Stimulated activated naive CD8-positive, alpha-beta T cell treated with anti-CD3 and anti-CD28 coated beads, Interleukin-15, Interleukin-2, amounts not matched to agents 100 ng/mL and 50 ng/mL, for 24 hours (primary cell): ENCODE measurements at regions not wholly inside any gene's neighbourhood (a gene's known extent, or its start where the extent isn't known, plus 50 kb on each side); places are given as distances from the start of the nearest gene placed in this dataset.

Source experiments
- H3K27ac Mint-ChIP-seq: one replicate; pipeline ENCODE4 v1.8.0; 2021; ENCODE audit warnings: mild to moderate bottlenecking, mixed read lengths
- H3K27me3 Mint-ChIP-seq: one replicate; pipeline ENCODE4 v1.8.0; 2021; ENCODE audit warnings: mixed read lengths
- H3K36me3 Mint-ChIP-seq: one replicate; pipeline ENCODE4 v1.8.0; 2021; ENCODE audit warnings: low read depth, mixed read lengths
- H3K4me1 Mint-ChIP-seq: one replicate; pipeline ENCODE4 v1.8.0; 2021; ENCODE audit warnings: low read depth, mixed read lengths
- H3K4me3 Mint-ChIP-seq: one replicate; pipeline ENCODE4 v1.8.0; 2021; ENCODE audit warnings: mild to moderate bottlenecking, mixed read lengths
- H3K9me3 Mint-ChIP-seq: one replicate; pipeline ENCODE4 v1.8.0; 2021; ENCODE audit warnings: mixed read lengths

DNA sequence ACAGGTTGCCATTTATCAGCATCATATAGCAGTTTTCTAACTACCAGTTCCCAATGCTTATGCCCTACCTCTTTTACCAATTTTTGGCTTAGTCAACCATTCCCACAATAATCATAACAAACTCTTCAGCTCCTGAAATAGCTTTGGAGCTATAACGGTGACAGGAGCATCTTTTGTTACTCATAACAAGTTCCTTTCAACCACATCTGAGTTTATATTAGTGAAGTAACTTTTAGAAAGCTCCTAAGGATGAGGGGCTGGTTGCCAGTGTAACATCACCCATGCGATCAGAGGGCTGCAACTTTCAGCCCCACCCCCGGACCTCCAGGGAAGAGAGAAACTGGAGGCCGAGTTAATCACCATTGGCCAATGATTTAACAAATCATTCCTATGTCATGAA, 495.3 kb upstream of the RASGRP1 start:
- Mint-ChIP-seq H3K4me1 (no peaks in the 10 kb centered on the region), H3K27ac (no peak overlapping the region), H3K9me3 (no peaks in the 10 kb centered on the region), H3K4me3 (no peak overlapping the region), H3K36me3 (no peaks in the 10 kb centered on the region), H3K27me3 (peaks cover 8% of the 10 kb centered on the region)

DNA sequence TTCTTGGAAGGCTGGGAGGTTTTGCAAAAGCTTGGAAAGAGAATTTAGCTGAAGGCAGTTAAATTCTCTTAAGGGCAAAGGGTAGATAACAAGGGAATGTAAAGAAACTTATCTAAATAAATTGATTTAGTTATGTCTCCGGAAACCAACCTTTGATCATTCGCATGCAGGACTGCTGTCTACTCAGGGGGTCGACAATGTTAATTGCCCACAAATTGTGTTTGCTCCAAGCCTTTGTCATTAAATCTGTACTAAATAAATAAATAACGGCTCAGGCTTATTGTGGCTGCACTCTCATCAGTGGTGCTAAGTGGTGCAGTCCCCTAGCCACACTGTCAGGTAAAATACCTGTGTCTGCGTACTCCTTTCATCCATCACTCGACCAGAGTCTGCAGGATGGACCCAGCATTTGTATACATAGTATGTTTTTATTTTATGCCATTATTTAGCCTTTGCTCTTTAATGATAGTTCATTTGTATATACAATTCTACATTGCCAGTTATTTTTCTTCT, 497.4 kb upstream of the RASGRP1 start:
- H3K4me3 Mint-ChIP-seq: no peak overlapping the region
- H3K9me3 Mint-ChIP-seq: no peaks in the 10 kb centered on the region
- no peaks in the 10 kb centered on the region for H3K36me3 Mint-ChIP-seq
- no peaks in the 10 kb centered on the region for H3K4me1 Mint-ChIP-seq
- H3K27ac Mint-ChIP-seq: no peak overlapping the region
- peaks cover 8% of the 10 kb centered on the region for H3K27me3 Mint-ChIP-seq

DNA sequence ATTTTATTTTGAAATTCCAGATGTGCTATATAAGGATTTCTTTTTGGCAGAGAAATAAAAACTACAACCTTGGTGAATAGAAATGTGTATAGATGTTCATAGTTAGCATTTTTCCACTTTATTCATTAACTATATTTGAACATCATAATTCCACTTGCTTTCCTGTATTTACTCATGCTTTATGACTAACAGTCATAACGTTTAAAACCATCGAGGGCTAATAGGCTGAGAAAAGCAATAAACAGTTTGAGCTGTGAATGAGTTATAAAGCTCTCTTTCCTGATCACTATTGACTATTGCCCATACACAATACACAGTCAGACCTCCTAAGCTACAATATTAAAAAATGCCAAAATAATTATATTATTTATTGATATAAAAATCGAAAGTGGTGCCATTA, 502.1 kb upstream of the RASGRP1 start:
- no peak overlapping the region for H3K27ac Mint-ChIP-seq
- no peak overlapping the region for H3K4me3 Mint-ChIP-seq
- H3K36me3 Mint-ChIP-seq: no peaks in the 10 kb centered on the region
- no peaks in the 10 kb centered on the region for H3K9me3 Mint-ChIP-seq
- H3K4me1 Mint-ChIP-seq: no peaks in the 10 kb centered on the region
- peaks cover 11% of the 10 kb centered on the region for H3K27me3 Mint-ChIP-seq

DNA sequence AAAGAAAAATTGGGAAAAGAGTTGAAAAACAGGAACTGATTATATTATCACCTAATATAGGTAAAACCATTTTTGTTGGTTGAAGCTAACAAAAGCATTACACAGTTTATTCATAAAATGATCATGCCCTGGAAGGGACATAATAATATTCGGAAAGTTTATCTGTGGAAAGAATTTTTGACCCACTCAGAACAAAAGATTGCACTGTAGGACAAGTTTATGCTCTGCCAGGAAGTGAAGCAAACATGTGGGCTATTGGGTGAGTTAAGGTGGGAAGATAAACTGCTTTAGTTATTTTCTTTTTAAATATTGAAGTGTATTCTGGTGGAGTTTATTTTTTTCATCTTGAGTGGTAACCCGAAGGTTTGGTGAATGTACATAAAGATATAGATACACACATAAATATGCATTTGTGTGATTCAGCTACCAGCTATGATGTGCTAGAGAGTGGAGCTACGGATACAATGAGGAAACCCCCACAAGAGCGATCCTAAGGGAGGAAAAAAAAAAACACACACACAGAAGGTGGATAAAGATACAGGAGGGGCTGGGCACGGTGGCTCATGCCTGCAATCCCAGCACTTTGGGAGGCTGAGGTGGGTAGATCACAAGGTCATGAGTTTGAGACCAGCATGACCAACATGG, 506.4 kb upstream of the THBS1 start:
- Mint-ChIP-seq H3K4me1 (no peaks in the 10 kb centered on the region), H3K27me3 (peaks cover 9% of the 10 kb centered on the region), H3K27ac (no peak overlapping the region), H3K36me3 (no peaks in the 10 kb centered on the region), H3K9me3 (no peaks in the 10 kb centered on the region), H3K4me3 (no peak overlapping the region)

DNA sequence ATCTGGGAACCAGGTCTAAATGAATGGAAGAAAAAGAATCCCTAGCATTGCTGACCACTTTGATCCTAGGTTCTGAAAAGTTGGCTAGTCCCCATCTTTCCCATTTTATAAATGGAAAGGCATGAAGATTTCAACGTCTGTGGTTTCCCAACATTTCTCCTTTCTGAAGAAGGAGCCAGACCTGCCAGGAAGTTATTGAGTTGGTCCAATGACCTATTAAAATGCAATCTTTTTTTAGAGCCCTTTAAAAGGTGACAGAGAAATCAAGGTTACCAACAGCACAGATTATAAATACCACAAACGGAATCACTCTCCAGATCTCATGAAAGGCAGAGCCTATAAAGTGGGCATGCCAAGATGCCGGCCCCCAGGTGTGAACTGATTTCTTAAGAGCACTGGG, 505.6 kb upstream of the THBS1 start:
- no peaks in the 10 kb centered on the region for H3K36me3 Mint-ChIP-seq

DNA sequence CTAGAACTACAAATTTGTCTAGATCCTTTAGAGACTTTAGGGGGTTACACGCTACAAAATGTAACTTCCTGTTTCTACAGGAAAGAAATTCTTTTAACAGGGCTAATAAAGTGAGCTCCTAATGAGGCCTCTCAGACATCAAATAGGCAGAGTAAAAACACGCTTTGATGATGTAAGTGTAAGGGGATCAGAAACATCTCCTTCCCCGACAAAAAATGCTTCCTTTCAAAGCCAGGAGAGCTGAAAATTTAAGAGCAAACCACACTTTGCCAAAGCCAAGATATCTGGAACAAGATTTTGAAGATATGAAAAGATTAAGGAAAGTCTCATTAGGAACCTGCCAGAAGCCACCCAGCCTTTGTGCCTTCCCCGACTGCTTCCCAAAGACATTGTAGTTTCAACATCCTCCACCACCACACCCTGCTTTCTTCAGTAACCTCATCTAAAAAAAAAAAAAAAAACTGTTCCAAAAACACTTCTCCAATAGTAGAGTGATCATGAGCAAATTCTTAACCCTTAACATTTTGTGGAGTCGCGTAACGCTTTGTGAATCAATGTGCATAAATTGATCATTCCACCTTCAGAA, 505.0 kb upstream of the THBS1 start:
- Mint-ChIP-seq H3K4me3 (no peak overlapping the region), H3K27ac (no peak overlapping the region), H3K36me3 (no peaks in the 10 kb centered on the region), H3K27me3 (peaks cover 9% of the 10 kb centered on the region), H3K4me1 (no peaks in the 10 kb centered on the region), H3K9me3 (no peaks in the 10 kb centered on the region)

More for the DNA sequence above, 505.6 kb upstream of the THBS1 start:
- no peak overlapping the region for H3K4me3 Mint-ChIP-seq
- no peaks in the 10 kb centered on the region for H3K4me1 Mint-ChIP-seq
- no peaks in the 10 kb centered on the region for H3K9me3 Mint-ChIP-seq
- H3K27me3 Mint-ChIP-seq: peaks cover 9% of the 10 kb centered on the region
- no peak overlapping the region for H3K27ac Mint-ChIP-seq

DNA sequence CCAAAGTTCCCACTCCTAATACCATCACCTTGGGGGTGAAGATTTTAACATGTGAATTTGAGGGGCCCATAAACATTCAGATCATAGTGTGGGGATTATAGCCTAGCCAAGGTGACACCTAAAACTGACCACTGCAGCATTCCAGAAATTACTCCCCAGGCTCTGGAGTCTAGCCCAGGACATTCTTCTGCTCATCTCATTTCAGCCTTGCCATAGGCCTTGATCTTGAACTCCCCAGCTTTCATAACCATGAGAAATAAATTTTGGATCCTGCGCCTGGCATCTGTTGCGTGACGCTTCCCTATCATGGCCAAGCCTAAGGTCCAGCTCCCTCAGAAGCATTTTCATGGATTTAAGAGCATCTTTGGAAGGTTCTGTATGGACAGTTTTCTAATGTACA, 502.9 kb upstream of the THBS1 start:
- no peak overlapping the region for H3K4me3 Mint-ChIP-seq
- H3K27ac Mint-ChIP-seq: no peak overlapping the region
- H3K9me3 Mint-ChIP-seq: no peaks in the 10 kb centered on the region
- H3K36me3 Mint-ChIP-seq: no peaks in the 10 kb centered on the region
- H3K4me1 Mint-ChIP-seq: no peaks in the 10 kb centered on the region
- peaks cover 12% of the 10 kb centered on the region for H3K27me3 Mint-ChIP-seq

DNA sequence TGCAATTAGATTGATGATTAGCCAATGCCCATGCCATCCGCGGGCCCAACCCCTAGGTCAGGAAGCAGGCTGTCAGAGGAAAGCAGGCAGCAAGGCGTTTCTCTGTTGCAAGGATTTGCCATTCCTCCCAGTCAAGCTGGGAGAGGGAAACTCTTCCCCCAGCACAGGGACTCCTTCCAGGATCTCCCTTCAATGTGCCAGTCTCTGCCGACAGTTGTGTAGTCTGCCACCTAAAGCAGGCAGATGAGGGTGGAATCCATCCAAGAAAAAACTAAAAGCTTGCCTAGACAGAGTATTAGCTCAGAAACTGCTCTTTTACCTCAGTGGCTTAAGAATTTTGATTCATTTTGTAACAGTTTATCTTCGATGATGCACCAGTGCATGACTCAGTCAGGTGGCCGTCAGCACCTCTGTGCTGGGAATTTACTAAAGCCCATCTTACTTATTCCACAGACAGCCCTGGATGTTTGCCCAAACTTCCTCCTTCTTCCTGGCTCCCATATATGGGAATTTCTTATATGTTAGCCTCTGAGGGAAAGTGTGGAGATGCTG, 501.5 kb upstream of the THBS1 start:
- no peaks in the 10 kb centered on the region for H3K36me3 Mint-ChIP-seq

DNA sequence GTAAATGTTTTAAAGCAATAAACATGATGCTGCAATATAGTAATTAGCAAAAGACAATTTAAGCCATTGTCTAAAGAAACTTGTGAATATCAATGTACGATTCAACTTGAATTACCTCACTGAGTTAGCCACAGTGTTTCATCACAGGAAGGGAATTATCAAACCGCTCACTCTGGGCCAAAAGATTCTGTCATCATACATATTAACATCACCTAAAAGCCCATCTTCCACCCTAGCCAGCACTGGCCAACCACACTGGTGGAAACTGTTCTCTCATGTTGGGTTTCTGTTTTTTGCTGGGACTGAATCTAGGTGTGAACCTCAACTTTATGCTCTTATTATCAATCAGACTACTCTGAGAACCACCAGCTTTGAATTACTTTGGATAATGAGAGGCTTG, 497.7 kb upstream of the THBS1 start:
- Mint-ChIP-seq H3K27me3 (peaks cover 13% of the 10 kb centered on the region), H3K27ac (no peak overlapping the region)

More for the DNA sequence above, 501.5 kb upstream of the THBS1 start:
- peaks cover 12% of the 10 kb centered on the region for H3K27me3 Mint-ChIP-seq
- no peaks in the 10 kb centered on the region for H3K9me3 Mint-ChIP-seq
- H3K27ac Mint-ChIP-seq: no peak overlapping the region
- no peak overlapping the region for H3K4me3 Mint-ChIP-seq
- no peaks in the 10 kb centered on the region for H3K4me1 Mint-ChIP-seq

DNA sequence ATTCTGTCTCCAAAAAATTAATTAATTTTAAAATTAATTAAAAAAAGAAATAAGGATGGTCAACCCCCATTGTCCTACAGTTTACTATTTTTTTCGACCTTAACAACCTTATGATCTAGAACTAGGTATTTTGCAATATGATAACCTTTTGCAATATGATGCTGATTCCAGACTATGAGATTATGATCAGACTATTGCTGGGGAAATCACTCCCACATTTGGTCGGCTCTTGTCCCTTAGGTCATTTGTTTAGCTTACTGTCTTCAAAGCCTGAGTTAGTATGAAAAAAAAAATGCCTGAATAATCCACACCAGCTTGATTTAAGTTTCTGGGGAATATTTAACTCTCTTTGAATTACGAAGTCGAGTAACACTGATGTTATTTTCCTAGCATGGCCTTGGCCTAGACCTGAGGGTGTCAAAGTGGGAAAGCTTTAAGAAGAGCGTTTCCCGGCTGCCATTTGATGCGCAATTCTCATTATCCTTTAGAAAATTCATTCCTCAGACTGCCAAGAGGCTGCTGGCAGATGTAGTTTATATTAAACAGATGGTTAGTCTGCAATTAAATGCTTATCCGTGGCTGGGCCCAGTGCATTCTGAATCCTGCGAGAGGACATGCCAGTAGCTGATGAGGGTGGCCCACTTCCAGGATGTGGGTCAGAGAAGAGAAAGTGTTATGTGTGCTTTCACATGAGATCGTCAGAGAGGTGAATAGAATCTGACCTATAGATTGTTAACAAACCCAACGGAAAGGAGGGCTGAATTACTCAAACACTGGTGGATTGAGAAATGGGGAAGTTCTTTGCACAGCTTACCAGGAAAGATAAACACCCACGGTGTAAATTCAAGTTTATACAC, 496.0 kb upstream of the THBS1 start:
- no peaks in the 10 kb centered on the region for H3K9me3 Mint-ChIP-seq
- peaks cover 5% of the 10 kb centered on the region for H3K4me1 Mint-ChIP-seq
- peaks cover 23% of the 10 kb centered on the region for H3K27me3 Mint-ChIP-seq
- H3K27ac Mint-ChIP-seq: no peak overlapping the region
- no peaks in the 10 kb centered on the region for H3K36me3 Mint-ChIP-seq
- no peak overlapping the region for H3K4me3 Mint-ChIP-seq

More for the DNA sequence above, 497.7 kb upstream of the THBS1 start:
- Mint-ChIP-seq H3K4me3 (no peak overlapping the region), H3K9me3 (no peaks in the 10 kb centered on the region), H3K4me1 (peaks cover 5% of the 10 kb centered on the region), H3K36me3 (no peaks in the 10 kb centered on the region)

DNA sequence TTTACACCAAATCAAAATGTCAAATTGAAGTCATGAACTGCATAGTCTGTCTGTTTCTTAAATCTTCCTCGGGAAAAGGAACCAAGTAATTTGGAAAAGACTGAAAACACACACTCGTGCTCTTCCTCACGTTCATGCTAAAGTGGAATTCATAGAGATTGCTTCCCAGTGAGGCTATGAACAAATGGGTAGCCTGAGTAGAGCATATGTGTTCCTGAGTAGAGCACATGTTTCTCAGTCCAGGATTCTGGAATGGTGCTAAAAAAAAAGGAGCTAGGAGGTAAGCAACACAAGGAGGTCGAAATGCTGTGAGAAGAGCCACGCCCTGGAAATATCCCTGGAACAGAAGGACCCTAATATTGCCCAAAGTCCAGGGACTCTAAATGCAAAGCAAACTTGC, 494.2 kb upstream of the THBS1 start:
- Mint-ChIP-seq H3K27ac (no peak overlapping the region), H3K36me3 (no peaks in the 10 kb centered on the region), H3K9me3 (no peaks in the 10 kb centered on the region), H3K27me3 (peaks cover 30% of the 10 kb centered on the region), H3K4me1 (peaks cover 5% of the 10 kb centered on the region), H3K4me3 (no peak overlapping the region)

DNA sequence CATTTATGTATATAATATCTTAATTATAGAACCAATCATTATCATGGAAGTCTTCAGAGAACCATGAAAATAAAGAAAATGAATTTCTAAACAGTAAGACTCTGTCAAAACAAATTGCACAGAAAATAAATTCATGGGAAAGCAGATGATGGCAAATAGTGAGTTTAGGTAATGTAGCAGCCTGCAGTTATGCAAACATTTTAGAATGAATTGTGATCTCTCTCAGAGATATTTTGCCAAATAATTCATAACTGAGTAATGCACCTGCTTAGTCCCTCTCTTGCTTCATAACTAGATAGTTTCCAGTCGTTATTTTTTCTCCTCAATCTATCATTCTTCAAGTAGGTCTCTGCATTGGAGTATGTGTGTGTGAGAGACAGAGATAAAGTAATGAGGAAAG, 492.7 kb upstream of the THBS1 start:
- H3K4me1 Mint-ChIP-seq: peaks cover 5% of the 10 kb centered on the region
- H3K9me3 Mint-ChIP-seq: no peaks in the 10 kb centered on the region
- H3K27ac Mint-ChIP-seq: no peak overlapping the region

DNA sequence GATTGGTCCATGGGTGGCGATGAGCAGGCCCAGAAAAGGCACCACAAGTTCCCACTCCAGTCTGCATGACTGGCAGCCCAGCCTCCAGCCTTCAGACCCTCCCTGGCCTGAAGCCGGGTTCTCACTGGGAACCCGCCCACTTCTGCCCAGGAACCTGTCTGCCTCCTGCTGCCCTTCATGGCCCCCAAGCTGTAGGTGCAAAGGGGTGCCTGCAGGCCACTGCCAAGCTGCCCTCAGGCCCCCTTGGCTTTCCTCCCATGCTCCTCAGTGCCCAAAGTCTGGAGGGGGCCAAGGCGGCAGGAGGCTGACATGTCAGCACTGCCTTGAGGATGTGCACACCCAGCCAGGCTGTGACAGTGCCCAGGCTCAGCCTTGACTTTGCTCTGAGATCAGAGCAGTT, 488.5 kb upstream of the THBS1 start:
- H3K4me1 Mint-ChIP-seq: no peaks in the 10 kb centered on the region
- peaks cover 22% of the 10 kb centered on the region for H3K27me3 Mint-ChIP-seq
- no peaks in the 10 kb centered on the region for H3K36me3 Mint-ChIP-seq
- H3K27ac Mint-ChIP-seq: no peak overlapping the region
- no peak overlapping the region for H3K4me3 Mint-ChIP-seq
- H3K9me3 Mint-ChIP-seq: no peaks in the 10 kb centered on the region

More for the DNA sequence above, 492.7 kb upstream of the THBS1 start:
- H3K4me3 Mint-ChIP-seq: no peak overlapping the region
- peaks cover 29% of the 10 kb centered on the region for H3K27me3 Mint-ChIP-seq
- no peaks in the 10 kb centered on the region for H3K36me3 Mint-ChIP-seq

DNA sequence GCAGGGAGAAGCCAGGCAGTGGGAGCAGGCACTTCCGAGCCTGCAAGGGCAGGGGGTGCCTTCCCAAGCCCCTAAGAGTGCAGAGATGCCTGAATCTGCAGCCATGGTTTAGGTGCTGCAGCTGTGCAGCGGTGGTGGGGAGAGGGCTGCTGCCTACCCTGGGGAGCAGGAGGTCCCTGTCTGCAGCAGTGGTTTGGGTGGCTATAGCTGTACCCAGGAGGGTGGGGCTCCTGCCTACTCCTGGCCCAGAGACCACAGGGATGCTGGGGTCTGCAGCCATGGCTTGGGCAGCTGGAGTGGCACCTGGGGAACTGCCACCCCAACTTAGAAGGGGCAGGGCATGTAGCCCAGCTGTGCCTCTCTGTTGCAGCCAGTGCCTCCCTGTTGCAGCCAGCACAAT, 488.1 kb upstream of the THBS1 start:
- peaks cover 25% of the 10 kb centered on the region for H3K27me3 Mint-ChIP-seq
- H3K4me1 Mint-ChIP-seq: no peaks in the 10 kb centered on the region
- H3K27ac Mint-ChIP-seq: no peak overlapping the region
- no peak overlapping the region for H3K4me3 Mint-ChIP-seq
- no peaks in the 10 kb centered on the region for H3K36me3 Mint-ChIP-seq
- H3K9me3 Mint-ChIP-seq: no peaks in the 10 kb centered on the region

DNA sequence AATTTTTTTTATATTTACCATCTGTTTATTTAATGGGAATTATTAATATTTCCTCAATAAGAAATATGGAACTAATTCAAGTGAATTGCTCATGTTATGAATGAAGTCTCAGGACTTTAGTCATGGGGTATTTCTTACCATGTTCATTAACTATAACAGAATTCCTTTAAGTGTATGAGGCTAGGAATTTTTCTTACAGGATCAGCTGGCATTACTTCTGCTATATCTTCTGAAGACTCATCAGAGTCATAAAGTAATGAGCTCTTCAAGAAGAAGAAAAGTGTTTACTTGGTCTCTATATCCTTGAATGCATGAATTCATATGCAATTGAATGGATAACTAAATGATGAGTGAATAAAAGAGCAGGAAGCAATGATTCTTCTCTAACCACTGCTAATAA, 486.8 kb upstream of the THBS1 start:
- no peaks in the 10 kb centered on the region for H3K4me1 Mint-ChIP-seq
- H3K27me3 Mint-ChIP-seq: peaks cover 30% of the 10 kb centered on the region
- no peak overlapping the region for H3K27ac Mint-ChIP-seq
- no peak overlapping the region for H3K4me3 Mint-ChIP-seq
- no peaks in the 10 kb centered on the region for H3K36me3 Mint-ChIP-seq
- no peaks in the 10 kb centered on the region for H3K9me3 Mint-ChIP-seq
